Upper lobe of right lung (tissue), 1 donor: ENCODE measurements at regions not wholly inside any gene's neighbourhood (a gene's known extent, or its start where the extent isn't known, plus 50 kb on each side); places are given as distances from the start of the nearest gene placed in this dataset.
A peak's percentile ranks its signal among the peaks of the same experiment; 100 is the strongest.

ENCODE experiments used
- ATAC-seq: fragments of 200-7000 bp; cut with Tn5 transposase; one replicate; pipeline ENCODE4 v1.9.1; 2020; ENCODE audit warnings: mild to moderate bottlenecking, moderate library complexity
- DNase-seq: peaks from one replicate; pipeline ENCODE4 v3.0.0-alpha.2; 2020
- H3K27ac ChIP-seq: fragments of 200-600 bp; one replicate; pipeline ENCODE4 v1.8.0; 2022
- H3K27me3 ChIP-seq: fragments of 200-600 bp; one replicate; pipeline ENCODE4 v1.8.0; 2022; ENCODE audit warnings: mild to moderate bottlenecking
- H3K36me3 ChIP-seq: fragments of 200-600 bp; one replicate; pipeline ENCODE4 v1.8.0; 2022
- H3K4me1 ChIP-seq: fragments of 200-600 bp; one replicate; pipeline ENCODE4 v1.8.0; 2022
- H3K4me3 ChIP-seq: fragments of 200-600 bp; one replicate; pipeline ENCODE4 v1.8.0; 2022; ENCODE audit warnings: mild to moderate bottlenecking
- H3K9me3 ChIP-seq: fragments of 200-600 bp; one replicate; pipeline ENCODE4 v1.8.0; 2022
- intact Hi-C: fragments of 100-400 bp; cut with DNase I; formaldehyde crosslinking; loops from one replicate; pipeline ENCODE4 v1.11.0; 2022
- TF ChIP-seq, protein P1 (sequence below): fragments of 200-600 bp; IDR thresholded peaks from one replicate; pipeline ENCODE4 v1.8.0; 2022; ENCODE audit warnings: antibody characterized with exemption
- donor health status: DM: no; HTN: yes; CAD: no; lungs with severe emphysema.

DNA sequence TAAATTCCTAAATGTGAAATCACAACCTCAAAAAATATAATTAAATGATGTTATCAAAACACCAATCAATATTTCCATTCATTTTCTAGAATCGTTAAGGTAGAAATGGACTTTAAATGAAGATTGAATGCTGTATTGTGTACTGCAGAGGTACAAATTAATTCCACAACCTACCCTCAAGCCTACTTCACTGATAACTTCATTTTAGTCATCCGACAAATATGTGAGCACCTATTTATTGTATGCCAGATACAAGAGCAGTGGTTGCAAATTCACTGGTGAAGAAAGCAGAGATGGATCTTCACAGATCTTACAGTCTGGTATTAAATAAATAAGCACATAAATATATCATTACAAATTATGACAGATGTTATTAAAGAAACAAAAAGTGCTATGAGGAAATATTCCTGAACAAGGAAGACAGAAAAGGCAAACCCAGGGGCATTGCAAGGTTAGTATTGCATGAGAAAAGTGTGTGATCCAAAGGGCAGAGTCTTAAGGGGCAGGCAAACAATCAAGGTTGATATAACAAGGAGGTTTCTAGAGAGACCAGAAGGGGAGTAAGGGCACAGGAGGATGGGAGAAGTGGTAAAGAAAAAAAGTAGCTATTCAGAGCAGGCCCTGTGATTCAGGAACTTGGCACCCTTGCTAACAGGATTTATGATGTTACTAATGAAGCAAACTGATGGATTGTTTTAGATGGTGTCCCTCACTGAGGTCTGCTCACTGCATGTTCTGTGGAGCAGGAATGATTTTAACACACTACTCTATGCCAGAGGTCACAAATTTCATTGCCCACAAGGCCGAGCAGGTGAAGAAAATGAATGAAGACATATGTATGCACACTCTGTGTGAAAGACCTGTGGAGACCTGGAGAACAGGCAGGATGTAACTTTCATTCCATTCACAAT lies 128.0 kb upstream of the CCDC150 start:
- no peaks in the 10 kb centered on the region for H3K36me3 ChIP-seq
- no peaks in the 10 kb centered on the region for H3K4me1 ChIP-seq
- ATAC-seq = peak; percentile 57
- intact Hi-C loops = no loop called here
- DNase-seq = no peak
- no peaks in the 10 kb centered on the region for H3K9me3 ChIP-seq
- H3K27ac ChIP-seq = no peak overlapping the region
- no peak overlapping the region for H3K4me3 ChIP-seq
- TF ChIP-seq, protein P1, sequence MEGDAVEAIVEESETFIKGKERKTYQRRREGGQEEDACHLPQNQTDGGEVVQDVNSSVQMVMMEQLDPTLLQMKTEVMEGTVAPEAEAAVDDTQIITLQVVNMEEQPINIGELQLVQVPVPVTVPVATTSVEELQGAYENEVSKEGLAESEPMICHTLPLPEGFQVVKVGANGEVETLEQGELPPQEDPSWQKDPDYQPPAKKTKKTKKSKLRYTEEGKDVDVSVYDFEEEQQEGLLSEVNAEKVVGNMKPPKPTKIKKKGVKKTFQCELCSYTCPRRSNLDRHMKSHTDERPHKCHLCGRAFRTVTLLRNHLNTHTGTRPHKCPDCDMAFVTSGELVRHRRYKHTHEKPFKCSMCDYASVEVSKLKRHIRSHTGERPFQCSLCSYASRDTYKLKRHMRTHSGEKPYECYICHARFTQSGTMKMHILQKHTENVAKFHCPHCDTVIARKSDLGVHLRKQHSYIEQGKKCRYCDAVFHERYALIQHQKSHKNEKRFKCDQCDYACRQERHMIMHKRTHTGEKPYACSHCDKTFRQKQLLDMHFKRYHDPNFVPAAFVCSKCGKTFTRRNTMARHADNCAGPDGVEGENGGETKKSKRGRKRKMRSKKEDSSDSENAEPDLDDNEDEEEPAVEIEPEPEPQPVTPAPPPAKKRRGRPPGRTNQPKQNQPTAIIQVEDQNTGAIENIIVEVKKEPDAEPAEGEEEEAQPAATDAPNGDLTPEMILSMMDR = no peak
- no peaks in the 10 kb centered on the region for H3K27me3 ChIP-seq

DNA sequence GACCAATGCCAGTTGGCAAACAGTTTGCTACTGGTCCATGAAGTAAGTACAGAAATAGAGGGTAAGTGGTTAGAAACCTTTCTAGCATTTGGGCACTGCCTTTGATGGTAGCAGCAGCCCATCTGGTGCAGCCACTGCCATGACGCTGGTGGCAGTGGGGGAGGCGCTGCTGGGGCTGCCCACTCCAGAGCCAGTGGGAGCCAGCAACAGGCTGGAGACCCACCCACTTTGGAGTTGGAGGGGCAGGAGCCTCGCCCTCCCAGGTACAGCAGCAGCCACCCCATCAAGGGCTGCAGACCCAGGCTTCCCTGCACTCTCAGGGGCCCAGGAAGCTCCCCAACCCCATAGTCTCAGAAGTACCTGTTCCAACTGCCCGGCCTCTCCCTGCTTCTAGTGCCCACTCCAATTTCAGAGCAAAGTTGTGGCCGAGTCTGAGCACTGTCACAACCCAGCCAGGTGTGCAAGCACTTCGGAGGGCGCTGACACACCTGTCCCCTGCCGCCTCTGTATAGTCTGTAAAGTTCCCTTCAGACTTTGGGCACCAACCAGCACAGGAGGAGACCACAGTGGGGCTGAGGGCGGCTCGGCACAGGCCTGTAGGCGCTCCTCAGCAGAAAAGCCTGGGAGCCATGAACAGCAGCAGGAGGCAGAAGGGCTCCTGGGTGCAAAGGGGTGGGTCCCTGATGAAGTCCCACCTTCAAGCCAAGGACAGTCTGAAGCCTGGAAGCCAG lies 125.6 kb upstream of the CCDC150 start:
- peak; percentile 32 for ATAC-seq
- no peak overlapping the region for H3K27ac ChIP-seq
- no peaks in the 10 kb centered on the region for H3K4me1 ChIP-seq
- no peak overlapping the region for H3K4me3 ChIP-seq
- intact Hi-C loops = no loop called here
- TF ChIP-seq, protein P1 = no peak
- H3K36me3 ChIP-seq = no peaks in the 10 kb centered on the region
- no peaks in the 10 kb centered on the region for H3K9me3 ChIP-seq
- DNase-seq = no peak
- H3K27me3 ChIP-seq = no peaks in the 10 kb centered on the region

DNA sequence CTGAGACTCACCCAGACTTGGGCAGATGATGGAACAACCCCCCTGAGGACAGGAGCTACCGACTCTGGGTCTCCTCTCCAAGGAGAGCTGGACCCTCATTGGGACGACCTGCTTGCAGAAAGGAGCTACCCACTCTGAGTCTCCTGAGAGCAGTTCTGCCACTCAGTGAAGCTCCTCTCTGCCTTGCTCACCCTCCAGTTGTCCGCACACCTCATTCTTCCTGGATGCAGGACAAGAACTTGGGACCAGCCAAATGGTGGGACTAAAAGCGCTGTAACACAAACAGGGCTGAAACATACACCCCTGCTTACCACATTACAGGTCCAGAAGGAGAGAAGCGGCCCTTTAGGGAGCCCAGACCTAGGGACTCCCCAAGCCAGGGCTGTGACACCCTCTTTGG lies 124.9 kb upstream of the CCDC150 start:
- Histone ChIP-seq H3K27me3 (no peaks in the 10 kb centered on the region), H3K36me3 (no peaks in the 10 kb centered on the region), H3K9me3 (no peaks in the 10 kb centered on the region), H3K4me3 (no peak overlapping the region), H3K27ac (no peak overlapping the region), H3K4me1 (no peaks in the 10 kb centered on the region)
- ATAC-seq (no peak), DNase-seq (no peak)
- intact Hi-C loops = no loop called here
- TF ChIP-seq, protein P1 = no peak

DNA sequence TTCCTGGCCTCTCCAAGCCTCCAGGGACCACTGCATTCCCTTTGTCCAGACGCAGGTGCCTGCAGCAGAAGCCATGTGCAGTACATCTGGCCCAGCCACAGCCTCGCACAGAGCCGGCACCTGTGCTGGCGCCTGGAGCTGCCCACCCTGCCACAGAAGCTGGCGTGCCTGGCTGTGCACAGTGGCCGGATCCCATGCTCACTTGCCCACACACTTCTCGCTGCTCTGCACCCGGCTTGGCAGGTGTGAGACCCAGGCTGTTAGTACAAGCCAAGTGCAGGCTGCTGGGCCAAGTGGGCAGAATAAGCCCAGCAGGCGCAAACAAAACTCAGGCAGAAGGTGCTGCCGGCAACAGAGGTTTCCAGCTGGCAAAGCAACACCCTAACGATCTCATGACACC lies 124.5 kb upstream of the CCDC150 start:
- Histone ChIP-seq H3K27ac (no peak overlapping the region), H3K36me3 (no peaks in the 10 kb centered on the region), H3K9me3 (no peaks in the 10 kb centered on the region), H3K4me3 (no peak overlapping the region), H3K27me3 (no peaks in the 10 kb centered on the region), H3K4me1 (no peaks in the 10 kb centered on the region)
- intact Hi-C loops = no loop called here
- DNase-seq (no peak), ATAC-seq (peak; percentile 36)
- TF ChIP-seq, protein P1 = no peak

DNA sequence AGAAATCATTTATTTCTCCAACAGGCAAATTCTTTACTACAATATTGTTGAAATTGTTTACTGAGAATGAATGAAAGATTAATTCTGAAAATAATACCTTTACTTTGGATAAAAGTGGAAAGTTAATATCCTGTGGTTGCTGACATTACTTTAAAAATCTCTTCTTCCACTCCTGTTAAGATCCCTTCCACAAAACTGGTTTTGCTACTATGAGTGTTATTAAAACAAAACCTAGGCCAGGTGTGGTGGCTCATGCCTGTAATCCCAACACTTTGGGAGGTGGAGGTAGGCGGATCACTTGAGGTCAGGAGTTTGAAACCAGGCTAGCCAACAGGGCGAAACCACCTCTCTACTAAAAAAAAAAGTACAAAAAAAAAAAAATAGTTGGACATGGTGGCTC lies 123.9 kb upstream of the CCDC150 start:
- no peak for DNase-seq
- Histone ChIP-seq H3K36me3 (no peaks in the 10 kb centered on the region), H3K27me3 (no peaks in the 10 kb centered on the region), H3K4me3 (no peak overlapping the region), H3K4me1 (no peaks in the 10 kb centered on the region), H3K27ac (no peak overlapping the region), H3K9me3 (no peaks in the 10 kb centered on the region)
- intact Hi-C loops = no loop called here
- TF ChIP-seq, protein P1 = no peak
- no peak for ATAC-seq
